Germinal center (tissue), 1 donor: ENCODE measurements at regions not wholly inside any gene's neighbourhood (a gene's known extent, or its start where the extent isn't known, plus 50 kb on each side); places are given as distances from the start of the nearest gene placed in this dataset.

ENCODE experiments used
- DNase-seq: peaks from one replicate; pipeline ENCODE4 v3.0.0; 2012; ENCODE audit warnings: mixed read lengths, low spot score

DNA sequence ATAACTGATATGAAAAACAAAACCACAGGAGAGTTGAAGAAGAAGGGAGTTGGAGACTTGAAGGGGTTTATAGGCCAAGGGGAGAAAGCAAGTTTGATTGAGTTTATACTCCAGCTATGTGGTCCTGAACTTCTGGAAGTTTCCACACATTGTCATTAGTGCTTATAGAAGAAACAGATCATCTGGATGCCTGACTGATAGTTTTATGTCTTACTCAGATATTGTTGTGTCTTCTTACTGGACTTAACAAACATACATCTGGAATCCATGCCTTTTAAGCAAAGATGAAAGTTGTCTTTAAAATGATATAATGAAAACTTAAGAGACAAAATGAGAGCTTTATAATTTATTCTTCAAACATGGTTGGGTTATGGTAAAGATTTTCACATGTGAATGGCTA is 101.3 kb upstream of the FZD8 start:
- DNase-seq, result no peak

DNA sequence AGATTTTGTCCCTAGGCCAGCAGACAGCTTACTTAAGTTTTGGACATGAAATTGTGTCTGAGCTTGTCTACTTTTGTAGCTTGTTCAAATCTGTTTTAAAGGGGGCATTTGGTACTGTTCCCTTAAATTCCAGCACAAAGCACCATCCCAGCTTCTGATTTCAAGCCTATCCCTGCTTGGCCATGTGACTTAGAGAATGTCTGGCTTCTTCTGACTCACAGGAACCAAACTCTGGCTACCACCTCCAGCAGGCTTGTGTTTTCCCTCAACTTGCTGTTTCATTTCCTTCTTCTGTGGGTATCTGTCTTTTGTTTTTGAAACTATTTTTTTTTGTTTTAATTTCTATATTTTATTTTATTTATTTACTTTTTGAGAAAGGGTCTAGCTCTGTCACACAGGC is 97.9 kb upstream of the FZD8 start:
- DNase-seq, result no peak

DNA sequence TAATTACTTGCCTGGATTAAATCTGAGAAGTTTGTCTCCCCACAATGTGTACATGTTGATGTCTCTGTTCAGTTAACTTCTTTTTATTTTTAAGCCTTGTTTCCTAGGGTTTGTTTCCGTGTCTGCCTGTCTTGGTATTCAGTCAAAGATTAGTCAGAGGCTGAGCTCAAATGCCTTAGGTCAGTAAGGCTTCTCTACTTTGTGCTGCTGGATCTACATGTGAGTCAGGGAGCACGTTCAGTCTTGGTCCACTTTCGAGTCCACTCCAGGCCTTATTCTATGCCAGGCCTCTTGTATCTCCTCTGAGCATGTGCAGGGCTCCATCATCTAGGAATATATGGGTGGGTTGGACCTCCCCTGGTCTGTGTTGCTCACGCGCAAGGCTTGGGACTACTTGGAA is 93.3 kb upstream of the FZD8 start:
- no peak for DNase-seq

DNA sequence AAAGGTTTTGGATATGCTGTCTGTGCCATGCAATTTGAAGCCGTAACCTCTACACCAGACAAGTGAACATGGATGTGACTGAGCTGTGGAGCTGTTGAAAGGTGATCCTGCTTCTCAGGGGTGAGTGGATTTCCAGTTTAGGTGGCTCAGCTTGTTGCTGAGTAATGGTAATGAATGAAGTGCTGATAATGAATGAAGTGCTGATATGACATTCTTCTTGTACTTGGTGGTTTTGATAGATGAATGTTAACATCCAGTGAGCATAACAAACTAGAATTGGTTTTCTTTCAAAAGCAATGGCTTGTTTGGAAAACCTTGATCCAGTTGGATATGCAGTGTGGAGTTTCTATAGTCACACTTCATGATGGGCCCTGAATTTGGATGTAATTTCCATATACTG is 89.7 kb upstream of the FZD8 start:
- no peak for DNase-seq

- no peak for DNase-seq
Measured at GRCh38 chr10:35728341-35728740, 86.2 kb upstream of the FZD8 start.

DNA sequence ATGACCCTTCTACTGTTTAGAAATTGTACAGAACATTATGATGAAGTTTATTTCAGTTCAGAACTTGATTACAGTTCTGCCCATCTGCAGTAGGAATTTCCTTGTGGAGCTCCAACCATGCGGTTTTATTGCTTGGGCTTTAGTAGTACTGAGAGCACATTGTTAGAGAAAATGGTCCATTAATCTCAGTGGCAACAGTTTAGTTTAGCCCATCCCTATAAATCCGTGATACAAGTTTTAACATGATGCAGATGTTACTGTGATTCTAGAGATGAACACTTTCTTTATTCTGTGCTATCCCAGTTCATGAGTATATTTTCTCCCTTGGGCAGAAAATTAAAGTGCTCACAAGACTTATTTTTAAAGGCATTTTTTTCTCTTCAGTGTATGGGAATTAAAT is 84.8 kb upstream of the FZD8 start:
- DNase-seq, result no peak

GRCh38 chr10:35723992-35724391 is 81.9 kb upstream of the FZD8 start:
- DNase-seq, result no peak

GRCh38 chr10:35723059-35723458 is 81.0 kb upstream of the FZD8 start:
- DNase-seq, result no peak

GRCh38 chr10:35722636-35723035 is 80.5 kb upstream of the FZD8 start:
- DNase-seq, result no peak

DNA sequence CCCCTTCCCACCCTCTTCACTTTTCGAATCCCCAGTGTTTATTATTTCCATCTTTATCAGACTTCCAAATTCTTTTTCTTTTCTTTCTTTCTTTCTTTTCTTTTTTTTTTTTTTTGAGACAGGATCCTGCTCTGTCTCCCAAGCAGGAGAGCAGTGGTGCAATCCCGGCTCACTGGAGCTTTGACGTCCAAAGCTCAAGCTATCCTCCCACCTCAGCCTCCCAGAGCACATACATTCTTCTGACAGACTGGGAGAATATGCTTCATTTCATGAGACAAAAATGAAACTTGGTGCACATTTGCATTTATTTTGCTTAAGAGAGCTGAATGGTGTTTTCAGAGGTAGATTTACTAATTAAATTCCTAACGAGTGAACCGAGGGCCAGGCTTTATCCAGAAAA is 80.1 kb upstream of the FZD8 start:
- no peak for DNase-seq

DNA sequence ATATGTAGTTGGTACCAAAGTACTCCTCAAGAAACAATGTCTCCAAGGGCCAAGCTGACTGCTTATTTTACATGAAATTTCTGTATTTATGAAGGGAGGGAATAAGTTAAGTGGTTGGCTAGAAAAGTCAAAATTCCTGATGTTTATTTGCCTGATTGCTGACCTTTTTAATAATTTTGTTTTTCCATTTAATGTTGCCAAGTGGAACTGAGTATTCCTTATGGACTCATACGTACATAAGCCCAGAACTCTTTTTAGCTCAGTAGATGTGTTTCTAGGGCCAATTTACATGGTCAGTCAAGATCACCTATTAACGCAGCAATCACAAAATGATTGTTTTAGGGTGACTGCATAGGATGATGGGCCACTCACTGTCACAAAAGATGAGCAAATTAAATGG is 78.3 kb upstream of the FZD8 start:
- DNase-seq, result no peak

DNA sequence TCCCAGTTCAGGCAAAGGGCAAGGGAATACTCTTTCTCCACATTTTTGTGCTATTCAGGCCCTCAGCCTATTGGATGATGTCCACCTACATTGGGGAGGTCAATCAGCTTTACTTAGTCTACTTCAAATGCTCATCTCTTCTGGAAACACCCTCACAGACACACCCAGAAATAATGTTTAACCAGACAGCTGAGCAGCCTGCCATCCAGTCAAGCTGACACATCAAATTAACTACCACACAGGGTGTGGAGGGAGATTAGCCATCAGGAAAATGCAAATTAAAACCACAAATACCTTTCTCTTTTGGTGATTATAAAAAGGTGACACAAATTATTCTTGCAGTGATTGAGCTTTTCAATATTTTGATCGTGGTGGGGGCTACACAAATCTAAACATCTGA is 74.7 kb upstream of the FZD8 start:
- no peak for DNase-seq

DNA sequence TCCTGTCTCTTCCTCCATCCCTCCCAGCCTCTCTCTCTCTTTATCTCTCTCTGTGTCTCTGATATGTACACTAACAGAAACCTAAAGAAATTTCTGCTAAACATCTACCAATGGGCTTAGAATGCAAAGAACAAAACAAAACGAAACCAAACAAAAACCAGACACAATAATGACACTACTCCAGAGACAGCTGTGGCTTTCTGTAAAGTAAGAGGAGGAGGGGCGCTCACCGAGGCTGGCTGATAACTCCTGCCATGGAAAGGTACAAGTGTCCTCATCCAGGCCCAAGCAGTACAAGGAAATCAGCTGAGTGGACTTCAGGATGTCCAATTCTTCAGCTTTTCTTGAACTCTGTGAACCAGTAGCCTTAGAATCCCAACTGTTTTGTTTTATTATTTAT is 70.4 kb upstream of the FZD8 start:
- DNase-seq, result no peak

- no peak for DNase-seq
Measured at GRCh38 chr10:35711615-35712411, 69.7 kb upstream of the FZD8 start.

GRCh38 chr10:35707642-35708425 is 65.7 kb upstream of the FZD8 start:
- DNase-seq, result no peak

- no peak for DNase-seq
Measured at GRCh38 chr10:35706959-35707358, 64.9 kb upstream of the FZD8 start.

- DNase-seq, result no peak
Measured at GRCh38 chr10:35705671-35706070, 63.6 kb upstream of the FZD8 start.

DNA sequence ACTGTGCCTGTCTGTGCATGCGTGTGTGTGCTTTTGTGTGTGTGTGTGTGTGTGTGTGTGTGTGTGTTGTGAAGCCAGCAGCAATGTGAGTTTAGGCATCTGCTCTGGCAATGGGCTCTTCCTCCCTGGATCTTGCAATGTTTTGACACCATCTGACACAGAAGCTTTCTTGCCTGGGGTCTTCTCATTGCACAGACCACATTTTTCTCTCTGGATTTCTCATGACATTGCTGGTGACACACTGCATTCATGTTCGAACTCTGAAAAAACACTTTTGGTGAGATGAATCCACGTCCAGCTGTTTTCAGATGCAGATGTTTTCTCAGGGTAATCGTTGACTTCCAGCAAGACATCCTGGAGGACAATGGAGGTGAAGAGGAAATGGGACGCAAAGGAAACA is 63.0 kb upstream of the FZD8 start:
- no peak for DNase-seq

GRCh38 chr10:35704401-35704800 is 62.3 kb upstream of the FZD8 start:
- DNase-seq, result no peak

DNA sequence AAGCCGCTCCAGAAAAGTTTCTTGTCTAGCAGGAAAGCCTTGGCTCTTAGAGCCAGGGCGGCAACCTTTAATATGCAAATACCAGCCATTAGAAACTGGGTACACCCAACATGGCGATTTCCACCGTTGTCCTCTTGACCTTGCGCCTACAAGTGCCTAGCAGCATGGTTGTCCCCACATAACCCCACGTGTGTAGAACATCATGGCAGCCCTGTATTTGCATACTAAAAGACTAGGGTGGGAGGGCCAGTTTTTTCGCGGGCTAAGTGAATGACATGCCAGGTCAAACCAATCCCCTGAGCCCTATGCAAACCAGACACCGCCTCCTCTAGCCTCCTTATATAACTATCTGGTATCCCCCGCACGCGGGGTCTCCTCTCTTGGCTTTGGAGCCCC is 58.4 kb upstream of the FZD8 start:
- DNase-seq, result no peak

GRCh38 chr10:35699848-35700486 is 57.9 kb upstream of the FZD8 start:
- no peak for DNase-seq

DNA sequence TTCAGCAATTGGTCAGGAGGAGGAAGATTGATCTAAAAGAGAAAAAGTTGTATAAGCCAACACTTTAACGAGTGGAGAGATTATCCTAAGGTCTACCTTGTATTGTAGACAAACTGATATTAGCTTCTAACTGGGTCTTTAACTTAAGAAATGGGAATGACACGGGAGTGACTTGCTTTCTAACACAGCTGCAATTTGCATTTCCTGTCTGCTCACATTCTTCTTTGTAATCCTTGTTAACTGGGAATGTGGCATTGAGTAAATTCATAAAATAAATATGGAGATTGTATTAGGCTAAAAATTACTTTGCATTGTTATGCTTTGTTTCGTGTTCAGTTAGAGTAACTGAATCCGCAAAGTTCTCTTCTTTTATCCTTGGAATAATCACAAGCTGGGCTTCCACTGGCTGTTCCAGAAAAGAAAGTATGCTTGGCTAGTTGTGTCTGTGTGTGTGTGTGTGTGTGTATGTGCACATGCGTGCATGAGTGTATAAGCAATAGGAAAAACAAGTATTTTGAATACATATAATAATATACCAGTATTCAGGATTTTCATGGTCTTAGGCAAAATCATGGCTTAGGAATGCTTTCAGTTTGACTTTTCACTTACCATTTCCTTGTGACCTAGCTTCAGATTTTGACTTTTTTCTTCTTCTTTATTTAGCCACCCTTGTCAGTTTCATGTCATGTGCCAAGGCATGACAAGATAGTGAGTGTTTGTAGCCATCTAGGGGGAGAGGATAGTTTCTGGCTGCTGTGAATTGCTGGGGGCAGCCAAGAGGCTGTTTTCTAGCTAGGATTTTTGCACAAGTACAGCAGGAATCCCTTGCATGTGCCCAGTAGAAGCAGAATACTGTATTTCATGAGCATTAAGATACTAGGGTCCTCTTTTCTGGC is 54.5 kb upstream of the FZD8 start:
- DNase-seq, result no peak
